Urinary bladder (tissue), 3 donors: ENCODE measurements at regions not wholly inside any gene's neighbourhood (a gene's known extent, or its start where the extent isn't known, plus 50 kb on each side); places are given as distances from the start of the nearest gene placed in this dataset.

Experiments used
- DNase-seq: peaks from one replicate; pipeline ENCODE4 v3.0.0-alpha.2; 2015; ENCODE audit errors: extremely low spot score
- H3K27ac ChIP-seq: one replicate; pipeline ENCODE4 v1.5.1; 2013; ENCODE audit warnings: low read depth, mild to moderate bottlenecking, moderate library complexity
- H3K36me3 ChIP-seq: one replicate; pipeline ENCODE4 v1.6.1; 2013; ENCODE audit warnings: mild to moderate bottlenecking, moderate library complexity; ENCODE audit not compliant: insufficient read depth
- H3K4me1 ChIP-seq: one replicate; pipeline ENCODE4 v1.6.1; 2013; ENCODE audit warnings: mild to moderate bottlenecking, moderate library complexity; ENCODE audit not compliant: insufficient read depth
- H3K4me3 ChIP-seq: one replicate; pipeline ENCODE4 v1.5.1; 2013; ENCODE audit warnings: low read depth, low read length
- WGBS: extraction: QIAGEN DNeasy Blood & Tissue Kit; methylation state at CpG from one replicate; pipeline ENCODE4 v1.1.7; 2013; 5-methylcytosine and 5-hydroxymethylcytosine counted together
- donor health status: healthy with polysubstance abuse.
- donor health status: healthy.

DNA sequence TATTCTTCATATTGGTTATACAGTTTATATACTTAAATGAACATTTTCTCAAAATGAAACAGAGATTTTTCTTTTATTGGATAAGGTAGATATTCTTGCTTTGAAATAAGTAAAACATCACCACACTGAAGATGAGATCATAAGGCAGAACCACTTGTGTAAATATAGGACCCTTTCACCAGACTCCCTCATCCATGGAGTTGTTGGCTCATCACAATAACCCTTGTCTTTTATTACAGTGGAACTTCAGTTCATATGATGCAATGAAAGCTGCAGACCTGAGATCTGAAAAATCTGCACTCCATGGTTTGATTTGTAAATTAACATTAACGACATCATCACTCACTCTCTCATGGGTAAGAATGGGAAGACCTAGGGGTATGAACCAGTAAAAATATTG is 51.9 kb upstream of the DBX2 start:
- Histone ChIP-seq H3K4me1 (no peaks in the 10 kb centered on the region), H3K4me3 (no peak overlapping the region), H3K27ac (no peak overlapping the region), H3K36me3 (no peaks in the 10 kb centered on the region)
- no peak for DNase-seq
- 88% methylated on average over 1 of the region's 1 CpG for WGBS

DNA sequence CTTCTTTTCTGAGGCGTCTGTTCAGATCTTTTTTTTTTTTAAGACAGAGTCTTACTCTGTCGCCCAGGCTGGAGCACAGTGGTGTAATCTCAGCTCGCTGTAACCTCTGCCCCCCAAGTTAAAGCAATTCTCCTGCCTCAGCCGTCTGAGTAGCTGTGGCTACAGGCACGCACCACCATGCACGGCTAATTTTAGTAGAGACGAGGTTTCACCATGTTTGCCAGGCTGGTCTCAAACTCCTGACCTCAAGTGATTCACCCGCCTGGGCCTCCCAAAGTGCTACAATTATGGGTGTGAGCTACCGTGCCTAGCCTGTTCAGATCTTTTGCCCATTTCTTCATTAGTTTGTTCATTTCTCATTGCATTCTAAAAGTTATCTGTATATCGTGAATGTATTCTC is 55.1 kb upstream of the DBX2 start:
- Histone ChIP-seq H3K27ac (no peak overlapping the region), H3K36me3 (no peaks in the 10 kb centered on the region), H3K4me1 (no peaks in the 10 kb centered on the region), H3K4me3 (no peak overlapping the region)
- WGBS: 92% methylated on average over 10 of the region's 10 CpGs
- no peak for DNase-seq

DNA sequence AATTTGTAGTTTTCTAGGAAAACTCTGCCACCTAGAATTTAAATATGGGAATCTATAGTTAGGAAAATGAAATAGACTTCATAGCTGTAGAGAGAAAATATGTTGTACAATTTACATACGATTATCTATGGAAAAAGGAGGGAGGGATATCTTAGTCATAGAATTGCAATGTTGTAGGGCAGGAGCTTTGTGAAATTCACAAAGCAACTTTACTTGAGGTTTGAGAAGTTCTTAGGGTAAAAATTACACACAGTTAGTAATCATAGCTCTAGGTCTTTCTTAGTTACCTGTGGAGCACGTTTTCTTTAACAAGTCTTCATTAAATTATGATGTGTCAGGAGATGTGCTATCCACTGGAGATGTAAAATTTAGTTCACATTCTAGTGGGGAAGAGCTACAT is 61.4 kb upstream of the DBX2 start:
- H3K36me3 ChIP-seq: no peaks in the 10 kb centered on the region
- WGBS: 73% methylated on average over 2 of the region's 2 CpGs
- no peaks in the 10 kb centered on the region for H3K4me1 ChIP-seq
- no peak overlapping the region for H3K27ac ChIP-seq
- H3K4me3 ChIP-seq: no peak overlapping the region
- no peak for DNase-seq

DNA sequence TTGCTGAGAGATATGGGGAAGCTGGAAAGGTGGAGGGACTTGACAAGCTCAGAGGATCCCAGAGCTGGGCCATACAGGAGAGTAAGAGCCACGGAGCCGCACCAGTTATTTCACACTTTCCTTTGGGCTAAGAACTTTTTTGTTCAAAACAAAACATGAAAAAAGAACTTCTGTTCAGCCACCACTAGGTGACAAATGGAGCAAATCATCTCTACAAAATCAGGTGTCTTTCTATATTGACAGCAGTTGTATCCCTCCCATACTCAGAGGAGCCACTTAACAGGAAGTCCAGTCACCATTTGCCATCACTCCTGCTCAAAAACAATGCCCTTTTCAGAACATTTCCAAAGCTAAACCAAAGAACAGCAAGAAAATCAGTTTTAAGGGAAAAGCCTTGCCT is 70.3 kb upstream of the DBX2 start:
- 78% methylated on average over 2 of the region's 2 CpGs for WGBS
- no peak overlapping the region for H3K27ac ChIP-seq

DNA sequence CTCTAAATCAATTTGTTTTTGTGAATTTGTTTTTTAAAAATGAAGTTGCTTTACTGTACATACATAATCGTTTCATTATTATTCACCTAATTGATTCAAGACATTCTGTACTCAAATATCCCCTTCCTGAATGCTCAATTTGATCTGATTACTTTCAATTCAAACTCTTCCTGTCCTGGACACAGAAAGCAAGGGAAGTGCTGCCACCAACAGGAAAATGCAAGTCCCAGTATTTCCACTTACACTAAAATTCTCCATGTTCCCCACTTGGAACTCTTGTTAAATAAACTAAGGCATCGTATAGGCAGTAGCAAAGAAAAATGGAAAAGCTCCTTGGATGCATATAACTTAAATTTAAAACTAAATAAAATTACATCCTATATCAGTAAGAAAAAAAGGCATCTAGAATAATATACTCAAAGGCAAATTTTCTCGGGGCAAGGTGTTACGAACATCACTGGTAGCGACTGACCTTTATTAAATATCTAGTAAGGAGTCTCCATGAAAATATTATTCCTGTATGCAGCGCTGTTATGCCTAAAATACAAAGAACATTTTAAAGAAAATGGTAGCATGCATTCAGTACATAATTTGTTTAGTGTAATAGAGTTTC is 72.0 kb upstream of the DBX2 start:
- Histone ChIP-seq H3K4me1 (no peaks in the 10 kb centered on the region), H3K36me3 (no peaks in the 10 kb centered on the region), H3K4me3 (no peak overlapping the region), H3K27ac (no peak overlapping the region)
- 59% methylated on average over 6 of the region's 6 CpGs for WGBS
- no peak for DNase-seq

More for the DNA sequence above, 70.3 kb upstream of the DBX2 start:
- no peak overlapping the region for H3K4me3 ChIP-seq
- no peaks in the 10 kb centered on the region for H3K36me3 ChIP-seq
- H3K4me1 ChIP-seq: no peaks in the 10 kb centered on the region
- no peak for DNase-seq

DNA sequence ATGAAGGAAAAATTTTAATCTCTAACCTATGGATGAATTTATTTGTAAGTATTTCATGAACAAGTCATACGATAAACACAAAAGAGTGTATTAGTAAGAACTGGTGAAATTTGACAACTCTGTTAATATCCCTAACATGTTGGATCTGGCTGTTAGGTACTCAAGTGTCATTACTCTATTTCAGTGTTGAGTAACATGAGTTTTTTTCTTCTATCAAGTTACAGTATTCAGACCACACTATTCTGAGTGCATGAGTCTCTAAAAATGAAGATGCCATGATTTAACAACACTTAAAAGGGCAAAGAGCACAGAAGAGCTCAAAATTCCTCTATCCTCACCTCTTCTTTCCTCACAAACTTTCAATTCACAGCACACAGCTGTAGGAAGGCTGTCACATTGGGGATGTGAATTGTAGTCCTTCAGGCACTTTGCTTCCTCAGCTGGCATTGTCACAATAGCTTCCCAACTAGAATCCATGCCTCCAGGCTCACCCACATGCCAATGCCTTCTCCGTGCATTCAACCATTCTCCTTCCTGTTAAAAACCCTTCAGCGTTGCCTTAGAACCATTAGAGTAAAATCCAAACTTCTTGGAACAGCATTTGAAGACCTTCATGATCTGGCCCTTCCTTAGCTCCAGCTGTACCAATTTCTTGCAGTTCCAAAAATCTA is 73.7 kb upstream of the DBX2 start:
- 67% methylated on average over 3 of the region's 3 CpGs for WGBS
- no peak for DNase-seq
- H3K4me3 ChIP-seq: no peak overlapping the region

DNA sequence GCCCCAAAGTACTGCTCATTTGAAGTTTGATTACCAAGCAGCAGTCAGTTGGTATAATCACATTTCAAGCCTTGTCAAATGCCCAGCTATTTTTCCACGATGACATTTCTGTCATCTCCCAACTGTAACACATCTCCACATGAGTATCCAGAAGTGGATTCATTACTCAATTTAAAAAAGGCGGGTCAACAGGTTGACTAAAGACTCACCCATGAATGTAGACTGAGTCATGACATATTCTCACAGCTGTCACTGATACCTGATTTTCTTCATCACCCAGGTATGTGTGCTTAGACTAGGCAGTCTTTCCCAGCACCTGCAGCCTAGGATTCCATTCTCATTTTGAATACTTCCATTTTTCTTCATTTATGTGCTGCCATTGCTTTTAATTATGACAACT is 75.1 kb upstream of the DBX2 start:
- no peak overlapping the region for H3K4me3 ChIP-seq
- H3K36me3 ChIP-seq: no peaks in the 10 kb centered on the region
- H3K27ac ChIP-seq: no peak overlapping the region
- WGBS: 89% methylated on average over 2 of the region's 2 CpGs
- no peak for DNase-seq
- H3K4me1 ChIP-seq: no peaks in the 10 kb centered on the region

More for the DNA sequence above, 73.7 kb upstream of the DBX2 start:
- Histone ChIP-seq H3K36me3 (no peaks in the 10 kb centered on the region), H3K27ac (no peak overlapping the region), H3K4me1 (no peaks in the 10 kb centered on the region)

DNA sequence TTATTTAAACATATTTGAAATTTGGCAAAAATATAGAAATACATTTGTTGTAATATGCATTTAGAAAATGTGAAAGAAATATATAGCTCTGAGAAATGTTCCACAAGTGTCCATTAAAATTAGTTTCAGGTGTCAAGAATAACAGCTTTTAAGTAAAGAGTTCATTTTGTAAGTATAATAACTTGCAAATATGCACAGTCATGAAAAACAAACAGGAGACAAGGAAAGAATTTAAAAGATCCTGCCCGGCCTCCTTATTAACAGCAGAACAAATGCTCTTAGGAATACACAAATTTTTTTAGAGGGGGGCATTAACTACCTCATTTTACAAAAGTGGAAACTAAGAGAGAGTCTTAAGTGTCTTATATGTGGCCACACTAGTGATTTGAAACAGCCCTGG is 77.7 kb upstream of the DBX2 start:
- DNase-seq: no peak
- Histone ChIP-seq H3K27ac (no peak overlapping the region), H3K36me3 (no peaks in the 10 kb centered on the region), H3K4me3 (no peak overlapping the region), H3K4me1 (no peaks in the 10 kb centered on the region)
- WGBS: 85% methylated on average over 1 of the region's 1 CpG

DNA sequence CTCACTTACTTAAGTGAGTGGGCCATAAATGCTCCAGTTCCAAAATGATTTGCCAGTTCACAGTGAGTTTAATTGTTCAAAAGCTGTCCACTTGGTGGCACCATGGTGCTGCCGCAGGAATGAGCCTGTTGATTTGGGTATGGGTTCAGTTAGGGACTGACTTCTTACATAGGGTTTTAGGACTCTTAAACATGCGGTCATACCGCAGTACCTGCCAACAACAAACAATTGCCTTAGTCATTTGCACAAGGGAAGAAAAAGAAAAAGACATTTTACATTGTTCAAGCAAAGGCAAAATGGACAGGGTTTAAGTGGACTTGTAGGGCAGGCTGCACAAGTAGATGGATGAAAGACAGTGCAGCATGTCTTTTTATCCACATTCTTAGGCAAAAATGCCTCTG is 80.0 kb upstream of the DBX2 start:
- DNase-seq: peak; percentile 26
- Histone ChIP-seq H3K27ac (no peak overlapping the region), H3K4me1 (no peaks in the 10 kb centered on the region), H3K36me3 (no peaks in the 10 kb centered on the region), H3K4me3 (no peak overlapping the region)
- WGBS: 2% methylated on average over 3 of the region's 3 CpGs

DNA sequence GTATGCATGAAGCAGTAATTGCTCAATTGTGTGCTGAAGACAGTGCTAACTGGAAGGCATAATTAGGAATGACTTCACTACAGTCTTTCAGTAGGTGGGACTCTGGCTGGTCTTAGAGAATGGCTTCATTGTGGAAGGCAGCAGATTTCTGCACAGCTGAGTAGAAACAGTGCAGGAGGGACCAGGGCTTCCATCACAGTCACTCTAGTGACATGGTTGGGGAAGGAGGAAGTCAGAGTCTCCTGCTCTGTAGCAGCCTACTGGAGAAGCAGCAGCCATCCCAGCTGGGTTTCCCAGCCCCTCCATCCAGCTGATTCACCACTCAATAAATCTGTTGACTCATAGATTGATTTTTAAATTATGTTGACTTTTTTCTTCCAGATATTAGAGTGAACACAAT is 80.6 kb upstream of the DBX2 start:
- H3K36me3 ChIP-seq: no peaks in the 10 kb centered on the region
- no peaks in the 10 kb centered on the region for H3K4me1 ChIP-seq
- no peak for DNase-seq
- H3K27ac ChIP-seq: no peak overlapping the region
- H3K4me3 ChIP-seq: no peak overlapping the region

DNA sequence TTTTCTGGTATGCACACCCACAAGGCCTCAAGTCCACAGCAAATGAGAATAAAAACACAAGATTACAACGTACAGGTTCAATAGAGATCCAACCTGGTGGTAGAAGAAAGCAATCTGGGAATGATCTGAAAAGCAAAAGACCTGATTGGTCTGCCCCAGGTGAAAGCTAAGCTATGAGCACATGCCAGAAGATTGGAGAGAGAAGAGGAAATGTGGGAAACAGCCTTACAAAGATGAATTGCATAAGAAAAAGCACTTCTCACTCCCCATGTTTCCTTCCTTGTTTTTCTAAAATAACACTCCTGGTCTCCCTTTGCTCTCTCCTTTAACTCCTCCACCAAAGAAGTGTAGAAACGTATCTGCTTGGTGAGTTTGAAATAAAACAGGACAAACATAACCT is 77.3 kb upstream of the ANO6 start:
- Histone ChIP-seq H3K4me3 (no peak overlapping the region), H3K27ac (no peak overlapping the region), H3K36me3 (no peaks in the 10 kb centered on the region), H3K4me1 (no peaks in the 10 kb centered on the region)
- WGBS: 34% methylated on average over 2 of the region's 2 CpGs
- no peak for DNase-seq

DNA sequence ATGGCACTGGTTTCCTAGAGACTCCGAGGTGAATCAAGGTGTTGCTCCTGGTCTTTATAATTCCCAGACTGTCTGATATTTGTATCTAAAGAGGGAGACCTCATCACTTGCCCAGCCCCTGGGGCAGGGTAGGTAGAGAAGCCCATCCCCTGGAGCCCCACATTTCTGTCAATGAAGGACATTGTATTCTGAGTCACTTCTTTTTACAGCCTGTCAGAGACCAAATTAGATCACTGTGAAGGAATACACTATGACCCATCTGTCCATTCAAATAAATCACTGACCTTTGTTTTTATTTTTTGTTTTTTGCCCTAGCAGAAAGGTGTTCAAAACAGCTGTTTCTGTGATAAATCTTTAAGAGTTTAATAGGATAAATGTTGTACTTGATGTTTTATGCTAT is 67.9 kb upstream of the ANO6 start:
- no peaks in the 10 kb centered on the region for H3K4me1 ChIP-seq
- DNase-seq: no peak
- H3K27ac ChIP-seq: no peak overlapping the region
- 87% methylated on average over 1 of the region's 1 CpG for WGBS
- no peaks in the 10 kb centered on the region for H3K36me3 ChIP-seq
- no peak overlapping the region for H3K4me3 ChIP-seq

DNA sequence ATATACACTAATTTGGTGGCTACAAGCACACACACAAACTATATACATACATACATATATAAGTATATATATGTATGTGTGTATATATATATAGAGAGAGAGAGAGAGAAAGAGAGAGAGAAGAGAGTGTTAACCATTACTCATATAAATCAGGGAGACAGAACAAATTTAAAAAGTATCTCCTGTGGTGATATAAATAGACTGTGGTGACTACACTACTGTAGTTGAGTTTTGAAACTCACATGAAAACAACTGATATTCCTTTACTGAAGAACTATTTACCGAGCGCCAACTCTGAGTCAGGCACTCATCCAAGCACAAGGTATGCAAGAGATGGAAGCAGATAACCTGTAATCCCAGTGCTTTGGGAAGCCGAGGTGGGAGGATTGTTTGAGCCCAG is 67.3 kb upstream of the ANO6 start:
- WGBS: 67% methylated on average over 3 of the region's 3 CpGs
- no peak overlapping the region for H3K27ac ChIP-seq
- no peaks in the 10 kb centered on the region for H3K36me3 ChIP-seq
- H3K4me3 ChIP-seq: no peak overlapping the region
- DNase-seq: no peak
- H3K4me1 ChIP-seq: no peaks in the 10 kb centered on the region

DNA sequence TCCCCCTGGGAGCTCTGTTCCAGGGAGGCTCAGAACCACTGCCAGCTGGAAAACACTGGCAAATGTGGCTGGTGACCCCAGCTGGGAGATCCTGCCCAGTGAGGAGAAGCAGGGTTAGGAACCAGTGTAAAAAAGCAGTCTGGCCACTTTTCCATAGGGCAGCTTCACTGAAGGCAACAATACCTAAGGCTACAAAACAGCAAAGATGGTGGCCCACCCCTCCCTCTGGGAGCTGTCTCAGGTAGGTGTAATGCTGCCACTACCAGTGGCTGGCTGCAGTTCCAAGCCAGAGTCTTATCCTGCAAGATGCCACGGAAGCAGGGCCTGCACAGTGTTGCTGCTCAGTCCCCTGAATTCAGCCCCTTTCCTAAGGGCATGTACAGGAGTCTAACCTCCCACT is 50.6 kb upstream of the ANO6 start:
- Histone ChIP-seq H3K27ac (no peak overlapping the region), H3K4me3 (no peak overlapping the region), H3K36me3 (no peaks in the 10 kb centered on the region), H3K4me1 (no peaks in the 10 kb centered on the region)
- DNase-seq: no peak
- 85% methylated on average over 1 of the region's 1 CpG for WGBS

DNA sequence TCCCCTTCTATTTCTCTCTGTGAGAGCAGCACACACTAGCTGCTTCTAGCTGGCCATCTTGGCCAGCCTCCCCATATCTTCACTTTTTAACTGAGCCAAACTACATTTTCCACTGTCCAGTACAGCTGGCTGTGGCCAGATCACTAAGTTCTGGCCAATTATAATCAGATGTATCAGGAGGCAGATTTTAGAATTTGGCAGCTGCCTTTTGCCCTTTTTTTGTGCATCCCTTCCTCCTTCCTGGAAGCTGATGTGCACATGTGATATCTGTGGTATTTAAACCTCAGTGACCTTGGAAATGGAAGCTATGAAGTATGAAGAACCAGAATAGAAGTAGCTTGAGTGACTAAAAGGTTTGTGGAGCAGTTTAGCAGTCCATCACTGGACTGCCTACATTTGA is 49.8 kb upstream of the ANO6 start:
- H3K27ac ChIP-seq: no peak overlapping the region
- no peak overlapping the region for H3K4me3 ChIP-seq
- H3K36me3 ChIP-seq: no peaks in the 10 kb centered on the region
- no peaks in the 10 kb centered on the region for H3K4me1 ChIP-seq
- DNase-seq: no peak
